ENCODE measurements at regions not wholly inside any gene's neighbourhood (a gene's known extent, or its start where the extent isn't known, plus 50 kb on each side); places are given as distances from the start of the nearest gene placed in this dataset.

- no peak for TF ChIP-seq POLR2A (IDR thresholded peaks at IDR 0.05)
- TF ChIP-seq CTCF (IDR thresholded peaks at IDR 0.05), result no peak
- no peak for TF ChIP-seq POLR2AphosphoS5 (IDR thresholded peaks at IDR 0.05)
Measured at GRCh38 chr2:239601201-239601851, 200.5 kb upstream of the HDAC4 start.
